Peyer's patch (tissue), 4 donors: ENCODE measurements at regions not wholly inside any gene's neighbourhood (a gene's known extent, or its start where the extent isn't known, plus 50 kb on each side); places are given as distances from the start of the nearest gene placed in this dataset.

ENCODE experiments used
- DNase-seq, 3 donors: peaks; one replicate each; pipeline ENCODE4 v3.0.0-alpha.2; 2017 to 2019
- H3K27ac ChIP-seq, 4 donors: fragments of 200-600 bp; sonication (generic); one replicate each; pipeline ENCODE4 v1.5.1; 2016 to 2019
- H3K27me3 ChIP-seq, 2 donors: fragments of 200-600 bp; sonication (generic); one replicate each; pipeline ENCODE4 v1.5.1; 2019
- H3K36me3 ChIP-seq, 3 donors: fragments of 200-600 bp; sonication (generic); one replicate each; pipeline ENCODE4 v1.5.1; 2016 to 2019
- H3K4me1 ChIP-seq, 4 donors: fragments of 200-600 bp; sonication (generic); one replicate each; pipeline ENCODE4 v1.5.1; 2016 to 2019
- H3K4me3 ChIP-seq, 4 donors: fragments of 200-600 bp; sonication (generic); 1 replicate in 3 of 4; 2 replicates in 1 of 4; pipeline ENCODE4 v1.5.1; 2016 to 2019; ENCODE audit warnings: mild to moderate bottlenecking in 1 of 4
- H3K9me3 ChIP-seq, 4 donors: fragments of 200-600 bp; sonication (generic); one replicate each; pipeline ENCODE4 v1.5.1; 2016 to 2019; ENCODE audit warnings: mild to moderate bottlenecking in 1 of 4
- POLR2A ChIP-seq, 2 donors: fragments of 450-650 bp; IDR thresholded peaks; one replicate each; pipeline ENCODE4 v1.5.1; 2017; ENCODE audit warnings: antibody characterized with exemption in 2 of 2, mild to moderate bottlenecking in 2 of 2, moderate library complexity in 2 of 2
- TF ChIP-seq, protein P1 (sequence below), 6 experiments: fragments of 450-650 bp in 4 of 6; fragments of 200-600 bp in 2 of 6; sonication (generic) in 1 of 6; IDR thresholded peaks; one replicate each; pipeline ENCODE4 v1.5.1; 2017 to 2019; ENCODE audit warnings: antibody characterized with exemption in 6 of 6, mild to moderate bottlenecking in 3 of 6, moderate library complexity in 1 of 6

DNA sequence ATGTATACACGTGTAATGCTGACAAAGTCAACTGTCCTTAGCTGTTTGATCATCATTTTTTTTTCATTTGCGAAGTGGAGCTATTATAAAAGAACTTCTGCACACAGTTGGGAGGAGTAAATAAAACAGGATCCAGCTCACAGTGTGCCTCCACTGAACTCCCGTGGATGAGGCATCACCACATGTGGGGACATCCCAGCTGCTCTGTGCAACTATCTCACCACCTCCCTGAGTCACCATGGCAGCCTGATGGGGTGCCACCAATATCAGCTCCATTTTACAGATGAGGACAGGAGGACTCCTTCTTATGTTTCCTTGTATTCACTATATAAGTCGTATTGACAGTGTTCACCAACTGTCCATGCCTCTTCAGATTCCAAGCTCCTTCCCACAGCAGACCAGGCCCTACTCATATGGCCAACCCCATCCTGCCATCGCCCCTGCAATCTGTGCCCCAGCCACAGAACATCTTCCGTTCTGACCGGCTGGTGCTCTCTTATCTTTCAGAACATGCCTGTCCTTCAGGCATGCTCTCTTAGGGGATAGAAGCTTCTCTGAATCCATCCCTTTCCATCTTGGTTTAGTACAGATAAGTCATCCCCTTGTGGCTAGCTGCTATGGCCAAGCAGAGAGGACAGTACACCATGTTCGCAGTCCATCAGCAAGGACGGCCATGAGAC, 288.1 kb downstream of the RNF144A start:
- Histone ChIP-seq H3K27me3 (no peaks in the 10 kb centered on the region), H3K9me3 (no peaks in the 10 kb centered on the region)

GRCh38 chr2:7206111-7206810, 289.0 kb downstream of the RNF144A start:
- no peak for DNase-seq
- Histone ChIP-seq H3K27me3 (no peaks in the 10 kb centered on the region), H3K27ac (no peak overlapping the region), H3K4me1 (no peaks in the 10 kb centered on the region), H3K4me3 (no peak overlapping the region), H3K9me3 (no peaks in the 10 kb centered on the region), H3K36me3 (no peaks in the 10 kb centered on the region)
- no peak for TF ChIP-seq POLR2A (IDR thresholded peaks at IDR 0.05)
- TF ChIP-seq, protein P1, sequence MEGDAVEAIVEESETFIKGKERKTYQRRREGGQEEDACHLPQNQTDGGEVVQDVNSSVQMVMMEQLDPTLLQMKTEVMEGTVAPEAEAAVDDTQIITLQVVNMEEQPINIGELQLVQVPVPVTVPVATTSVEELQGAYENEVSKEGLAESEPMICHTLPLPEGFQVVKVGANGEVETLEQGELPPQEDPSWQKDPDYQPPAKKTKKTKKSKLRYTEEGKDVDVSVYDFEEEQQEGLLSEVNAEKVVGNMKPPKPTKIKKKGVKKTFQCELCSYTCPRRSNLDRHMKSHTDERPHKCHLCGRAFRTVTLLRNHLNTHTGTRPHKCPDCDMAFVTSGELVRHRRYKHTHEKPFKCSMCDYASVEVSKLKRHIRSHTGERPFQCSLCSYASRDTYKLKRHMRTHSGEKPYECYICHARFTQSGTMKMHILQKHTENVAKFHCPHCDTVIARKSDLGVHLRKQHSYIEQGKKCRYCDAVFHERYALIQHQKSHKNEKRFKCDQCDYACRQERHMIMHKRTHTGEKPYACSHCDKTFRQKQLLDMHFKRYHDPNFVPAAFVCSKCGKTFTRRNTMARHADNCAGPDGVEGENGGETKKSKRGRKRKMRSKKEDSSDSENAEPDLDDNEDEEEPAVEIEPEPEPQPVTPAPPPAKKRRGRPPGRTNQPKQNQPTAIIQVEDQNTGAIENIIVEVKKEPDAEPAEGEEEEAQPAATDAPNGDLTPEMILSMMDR (IDR thresholded peaks at IDR 0.05): no peak

More for the DNA sequence above, 288.1 kb downstream of the RNF144A start:
- no peaks in the 10 kb centered on the region for H3K36me3 ChIP-seq
- no peak overlapping the region for H3K27ac ChIP-seq
- TF ChIP-seq, protein P1 (IDR thresholded peaks at IDR 0.05): no peak
- TF ChIP-seq POLR2A (IDR thresholded peaks at IDR 0.05): no peak
- H3K4me3 ChIP-seq: no peak overlapping the region
- no peaks in the 10 kb centered on the region for H3K4me1 ChIP-seq
- no peak for DNase-seq

- Histone ChIP-seq H3K4me1 (no peaks in the 10 kb centered on the region), H3K36me3 (no peaks in the 10 kb centered on the region), H3K27ac (no peak overlapping the region), H3K27me3 (no peaks in the 10 kb centered on the region), H3K4me3 (no peak overlapping the region), H3K9me3 (no peaks in the 10 kb centered on the region)
- TF ChIP-seq POLR2A (IDR thresholded peaks at IDR 0.05): no peak
- TF ChIP-seq, protein P1 (IDR thresholded peaks at IDR 0.05): no peak
- no peak for DNase-seq
These were observed 290.4 kb downstream of the RNF144A start for GRCh38 chr2:7207631-7208030.

DNA sequence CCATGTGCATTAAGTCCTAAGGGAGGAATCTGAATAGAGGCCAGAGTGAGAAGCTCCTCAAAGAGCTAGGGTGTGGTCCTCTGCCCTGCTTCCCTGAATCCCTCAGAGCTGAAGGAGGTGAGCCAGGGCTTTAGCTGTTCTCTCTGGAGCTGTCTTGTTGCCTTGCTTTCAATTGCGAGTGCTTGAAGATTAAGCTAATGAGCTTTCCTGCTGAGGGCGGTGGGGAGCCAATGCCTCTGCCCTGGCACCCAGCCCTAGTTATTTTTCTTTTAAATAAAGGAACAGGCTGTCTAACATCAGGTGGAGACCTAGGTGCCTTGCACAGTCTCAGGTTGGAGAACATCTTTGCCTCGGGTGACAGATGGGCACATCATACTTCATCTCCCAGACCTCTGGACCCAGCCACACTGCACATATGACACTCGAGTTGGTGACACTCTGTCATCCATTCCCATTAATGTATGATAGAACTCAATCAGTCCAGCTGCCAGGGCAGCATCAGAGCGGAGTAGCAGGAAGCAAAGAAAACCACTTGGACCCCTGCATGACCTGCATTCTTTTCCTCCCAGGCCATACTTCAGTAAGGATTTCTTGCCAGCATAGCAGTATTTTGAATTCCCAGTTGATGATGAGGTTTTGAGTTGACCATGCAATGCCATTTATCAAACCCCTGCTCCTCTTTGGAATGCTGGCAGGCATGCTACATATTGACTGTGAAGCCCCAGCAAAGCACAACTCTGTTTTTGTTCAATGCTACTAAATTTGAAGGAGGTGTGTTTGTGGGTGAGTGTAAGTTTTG, 292.7 kb downstream of the RNF144A start:
- H3K36me3 ChIP-seq: no peaks in the 10 kb centered on the region
- no peaks in the 10 kb centered on the region for H3K4me1 ChIP-seq
- H3K27ac ChIP-seq: no peak overlapping the region
- DNase-seq: no peak
- no peak for TF ChIP-seq POLR2A (IDR thresholded peaks at IDR 0.05)
- H3K27me3 ChIP-seq: no peaks in the 10 kb centered on the region
- H3K4me3 ChIP-seq: no peak overlapping the region
- H3K9me3 ChIP-seq: no peaks in the 10 kb centered on the region

DNA sequence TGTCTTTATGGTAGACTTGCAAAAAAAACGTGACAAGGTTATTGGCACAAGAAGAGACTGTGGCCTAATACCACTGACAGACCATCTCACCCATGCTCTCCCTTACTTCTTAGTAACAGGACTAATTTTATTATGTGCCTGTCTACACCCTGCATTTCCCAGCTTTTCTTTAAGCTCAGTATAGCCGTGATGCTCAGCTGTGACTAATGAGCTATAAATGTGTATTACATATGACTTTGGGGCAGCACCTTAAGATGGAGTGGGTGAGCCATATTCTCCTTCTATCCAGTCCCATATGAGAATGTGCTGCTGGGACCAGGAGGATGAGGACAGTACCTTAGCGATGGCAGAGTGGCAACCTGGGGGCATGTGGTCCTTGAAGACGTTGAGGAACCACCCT, 293.5 kb downstream of the RNF144A start:
- H3K27me3 ChIP-seq: no peaks in the 10 kb centered on the region
- H3K4me3 ChIP-seq: no peak overlapping the region
- TF ChIP-seq POLR2A (IDR thresholded peaks at IDR 0.05): no peak
- TF ChIP-seq, protein P1 (IDR thresholded peaks at IDR 0.05): no peak
- H3K36me3 ChIP-seq: no peaks in the 10 kb centered on the region
- H3K4me1 ChIP-seq: no peaks in the 10 kb centered on the region
- no peaks in the 10 kb centered on the region for H3K9me3 ChIP-seq
- no peak for DNase-seq
- H3K27ac ChIP-seq: no peak overlapping the region

- no peaks in the 10 kb centered on the region for H3K36me3 ChIP-seq
- DNase-seq: no peak
- H3K4me1 ChIP-seq: no peaks in the 10 kb centered on the region
- no peaks in the 10 kb centered on the region for H3K9me3 ChIP-seq
- no peak for TF ChIP-seq POLR2A (IDR thresholded peaks at IDR 0.05)
- TF ChIP-seq, protein P1 (IDR thresholded peaks at IDR 0.05): no peak
- no peak overlapping the region for H3K27ac ChIP-seq
- H3K4me3 ChIP-seq: no peak overlapping the region
- H3K27me3 ChIP-seq: no peaks in the 10 kb centered on the region
These were observed 308.6 kb downstream of the RNF144A start for GRCh38 chr2:7225848-7226247.
